Stimulated activated CD4-positive, alpha-beta T cell treated with anti-CD3 and anti-CD28 coated beads, Interleukin-15, amount 100 ng/mL, for 24 hours (primary cell): ENCODE measurements at regions not wholly inside any gene's neighbourhood (a gene's known extent, or its start where the extent isn't known, plus 50 kb on each side); places are given as distances from the start of the nearest gene placed in this dataset.
"Not testable (repeated sequence)": the region's sequence is repeated elsewhere in the genome, so short reads cannot be mapped to it uniquely, and the experiment has no call there.

ENCODE experiments used
- DNase-seq: peaks from one replicate; pipeline ENCODE4 v3.0.0-alpha.2; 2020

DNA sequence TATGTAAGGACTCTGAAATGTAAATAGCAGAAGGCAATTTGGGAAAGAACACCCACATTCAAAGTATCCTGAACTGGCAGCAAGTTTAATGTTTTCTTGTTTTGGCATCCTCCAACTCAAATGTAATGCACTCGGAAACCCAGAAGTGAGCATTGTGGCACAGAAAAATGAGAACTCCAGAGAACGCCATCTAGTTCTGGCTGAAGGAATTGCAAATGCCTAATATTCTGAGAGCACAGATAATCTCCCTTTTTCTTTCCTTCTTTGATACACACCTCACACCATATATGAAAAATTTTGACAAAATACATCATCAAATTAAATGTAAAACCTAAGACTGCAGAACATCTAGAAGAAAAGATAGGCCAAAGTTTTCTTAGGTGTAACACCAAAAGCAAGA lies 52.1 kb downstream of the PWWP3B start:
- DNase-seq, result no peak

DNA sequence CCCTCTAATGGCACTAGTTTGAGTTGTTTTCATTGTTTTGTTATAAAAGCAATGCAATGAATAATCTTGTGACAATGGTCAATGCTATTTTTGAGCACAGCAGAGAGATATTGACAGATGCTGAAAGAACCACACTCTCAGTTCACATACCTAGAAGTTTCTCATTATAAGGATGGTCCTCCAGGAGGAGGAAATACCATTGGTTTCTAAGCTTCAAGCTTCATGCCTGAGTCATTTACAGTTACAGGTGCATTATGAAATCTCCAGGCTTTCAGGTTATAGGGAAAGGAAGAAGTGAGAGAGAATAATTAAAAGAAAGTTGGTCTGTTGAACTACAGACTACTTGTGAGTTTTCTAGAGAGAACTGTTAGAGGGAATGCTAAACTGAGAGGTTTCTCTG lies 75.3 kb downstream of the PWWP3B start:
- DNase-seq, result no peak

DNA sequence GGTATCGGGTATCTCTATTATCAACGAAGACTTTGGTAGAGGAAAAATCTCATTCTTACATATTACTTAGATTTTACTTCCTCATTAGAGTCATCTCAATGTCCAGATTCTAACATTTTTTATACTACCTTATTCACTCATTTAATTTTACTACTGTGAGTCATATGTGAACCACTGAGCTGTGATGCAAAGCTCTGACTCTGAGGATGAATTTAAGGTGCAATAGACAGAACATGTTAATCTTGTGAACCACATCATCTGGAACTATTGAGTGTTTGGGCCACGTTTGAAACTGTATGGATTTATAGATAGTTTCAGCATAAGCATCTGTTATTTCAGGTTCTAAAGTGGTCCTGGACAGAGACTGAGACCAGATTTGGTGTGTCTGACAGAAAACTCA lies 78.4 kb downstream of the PWWP3B start:
- no peak for DNase-seq

DNA sequence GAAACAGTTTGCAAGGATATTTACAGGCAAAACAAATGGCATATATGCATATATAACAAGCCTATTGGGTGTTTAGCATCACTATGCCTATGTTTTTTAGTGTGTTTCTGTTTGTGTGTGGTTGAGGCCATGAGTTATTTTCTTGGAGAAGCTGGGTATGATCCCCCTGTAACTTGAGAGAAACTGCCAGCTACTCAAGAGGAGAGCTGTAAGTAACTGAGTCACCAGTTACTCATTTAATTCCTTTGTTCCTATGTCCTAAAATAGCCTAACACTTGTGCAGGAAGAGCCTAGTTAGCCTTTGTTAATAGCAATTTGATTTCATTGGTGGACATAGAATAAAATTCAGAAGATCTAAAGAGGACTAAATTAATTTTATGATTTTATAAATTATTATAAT lies 79.1 kb downstream of the PWWP3B start:
- no peak for DNase-seq

DNA sequence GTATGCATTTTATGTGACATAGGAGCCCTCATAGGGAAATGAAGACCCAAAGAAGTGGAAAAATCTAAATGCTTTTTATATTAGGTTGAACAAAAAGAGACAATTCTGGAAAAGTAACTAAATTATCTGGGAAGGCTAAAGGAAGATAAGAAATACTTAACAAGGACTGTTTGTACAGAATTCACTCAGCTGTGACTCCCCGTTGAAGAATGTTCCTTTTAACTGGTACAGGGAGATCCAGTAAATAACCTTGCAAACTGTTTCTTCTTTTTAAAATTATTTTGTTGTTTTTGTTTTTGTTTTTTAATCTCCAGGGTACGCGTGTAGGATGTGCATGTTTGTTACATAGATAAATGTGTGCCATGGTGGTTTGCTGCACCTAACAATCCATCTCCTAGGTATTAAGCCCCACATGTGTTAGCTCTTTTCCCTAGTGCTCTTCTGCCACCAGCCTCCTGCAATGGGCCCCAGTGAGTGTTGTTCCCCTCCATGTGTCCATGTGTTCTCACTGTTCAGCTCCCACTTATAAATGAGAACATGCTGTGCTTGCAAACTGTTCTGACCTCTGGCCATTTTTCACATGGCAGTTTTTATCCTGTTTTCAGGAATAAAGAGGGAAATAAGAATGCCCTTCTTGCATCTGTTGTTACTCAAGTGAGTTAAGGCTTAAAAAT lies 81.7 kb downstream of the PWWP3B start:
- no peak for DNase-seq

DNA sequence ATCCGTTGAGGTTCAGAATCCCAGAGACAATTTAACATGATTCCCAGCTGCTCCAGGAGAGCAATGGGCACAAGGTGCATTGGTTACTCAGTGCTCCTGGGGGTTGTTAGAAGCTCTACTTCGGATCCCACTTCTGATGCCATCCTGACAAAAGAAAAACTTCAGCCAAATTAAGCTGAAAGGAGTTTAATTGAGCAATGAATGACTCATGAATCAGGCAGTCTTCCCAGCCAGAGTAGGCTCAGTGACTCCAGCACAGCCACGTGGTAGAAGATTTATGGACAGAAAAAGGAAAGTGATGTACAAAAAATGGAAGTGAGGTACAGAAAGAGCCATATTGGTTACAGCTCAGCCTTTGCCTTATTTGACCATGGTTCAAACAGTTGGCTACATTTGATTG lies 95.7 kb downstream of the PWWP3B start:
- DNase-seq, result no peak

DNA sequence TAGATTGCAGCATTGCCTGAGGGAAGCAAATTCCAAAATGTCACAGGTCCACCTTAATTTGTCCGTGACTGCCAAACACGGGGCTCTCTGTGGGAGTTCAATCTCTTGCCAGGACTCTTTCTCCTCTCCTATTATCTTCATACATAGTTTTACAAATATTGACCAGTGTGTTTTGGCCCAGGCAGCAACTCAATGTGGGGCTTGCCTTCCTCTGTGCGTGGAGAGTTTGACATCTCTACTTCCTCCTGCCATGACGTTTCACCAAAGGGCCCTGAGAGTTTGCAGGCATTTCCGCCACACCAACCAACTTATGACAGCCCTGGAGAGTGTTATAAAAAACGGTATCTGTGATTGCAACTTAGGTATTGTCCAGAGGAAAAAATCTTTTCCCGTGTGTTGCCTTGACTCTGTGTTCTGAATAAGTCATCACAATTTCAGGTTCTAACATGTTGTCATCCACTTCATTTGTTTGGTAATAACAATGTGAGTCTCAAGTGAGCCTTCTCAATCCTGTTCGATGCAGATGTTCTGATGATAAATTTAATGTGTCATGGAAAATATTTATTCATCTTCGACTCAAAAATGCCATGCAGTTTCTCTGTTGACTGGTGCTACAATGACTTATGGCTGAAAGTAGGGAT lies 106.0 kb downstream of the PWWP3B start:
- DNase-seq, result not testable (repeated sequence)

DNA sequence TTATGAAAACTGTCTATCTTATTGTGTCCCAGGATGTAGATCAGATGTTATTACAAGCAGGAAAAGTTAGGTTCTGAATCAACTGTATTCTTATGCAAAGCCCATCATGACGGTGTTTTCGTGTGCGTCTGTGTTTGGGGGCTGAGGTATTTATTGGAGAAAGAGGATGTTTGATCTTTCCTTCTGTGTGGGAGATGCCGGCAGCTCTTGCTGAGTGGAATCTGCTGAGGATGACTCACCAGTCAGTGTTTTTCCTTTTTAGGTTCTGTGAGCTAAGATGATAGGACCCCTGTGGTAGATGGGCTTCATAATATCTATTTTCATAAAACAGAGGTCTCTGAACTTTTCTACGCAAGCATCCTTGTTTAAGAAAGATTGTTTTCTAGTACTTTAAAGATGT lies 107.1 kb downstream of the PWWP3B start:
- DNase-seq, result not testable (repeated sequence)

DNA sequence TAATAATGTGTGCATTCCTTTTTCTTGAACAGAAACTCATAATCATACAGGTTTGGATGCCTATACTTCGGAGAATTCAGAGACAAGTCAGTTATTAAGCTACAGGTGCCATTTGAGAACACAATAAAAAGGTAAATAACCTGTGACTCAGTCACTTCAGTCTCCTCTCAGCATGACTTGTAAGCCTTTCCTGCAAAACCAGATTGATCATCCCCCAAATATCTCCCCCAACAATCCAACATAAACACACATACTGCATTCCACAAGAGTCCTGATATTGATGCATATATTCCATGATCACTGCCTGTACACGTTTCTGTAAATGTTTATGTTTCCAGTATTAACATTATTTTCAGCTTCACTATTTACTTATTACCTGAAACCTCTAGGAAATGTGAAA lies 110.8 kb downstream of the PWWP3B start:
- no peak for DNase-seq

DNA sequence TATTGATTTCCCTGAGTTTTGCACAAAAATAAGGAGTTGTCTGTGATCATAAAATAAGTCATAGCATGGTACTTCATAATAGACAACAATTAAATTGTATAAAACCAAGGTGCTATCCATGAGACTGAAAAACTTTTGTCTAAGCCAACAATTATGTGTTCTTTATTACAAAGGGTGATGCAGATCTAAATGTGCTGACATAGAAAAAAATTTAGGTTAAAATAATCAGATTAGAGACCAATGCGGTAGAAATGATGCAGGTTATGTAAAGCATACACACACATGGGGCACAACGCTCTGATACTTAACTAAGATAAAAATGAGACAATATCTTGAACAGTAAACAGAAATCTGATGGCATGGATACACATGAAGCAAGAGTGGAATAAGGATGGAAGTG lies 113.3 kb downstream of the PWWP3B start:
- DNase-seq, result no peak

DNA sequence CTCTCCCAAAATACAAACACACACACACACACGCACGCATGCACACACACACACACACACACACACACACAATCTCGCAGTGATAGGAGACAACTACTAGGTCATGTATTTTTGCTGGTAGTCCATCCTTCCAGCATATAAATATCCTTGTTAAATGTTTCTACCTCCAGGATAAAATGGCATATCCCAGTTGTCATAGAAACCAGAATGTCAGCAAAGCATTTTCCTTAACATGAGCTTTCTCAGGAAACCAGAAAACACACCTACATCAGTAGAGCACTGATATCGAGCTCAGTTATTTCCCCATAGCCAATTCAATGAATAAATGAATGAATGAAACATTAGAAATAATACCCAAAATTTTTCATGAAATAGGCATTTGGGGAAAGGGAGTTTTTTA lies 115.7 kb downstream of the PWWP3B start:
- DNase-seq, result no peak

DNA sequence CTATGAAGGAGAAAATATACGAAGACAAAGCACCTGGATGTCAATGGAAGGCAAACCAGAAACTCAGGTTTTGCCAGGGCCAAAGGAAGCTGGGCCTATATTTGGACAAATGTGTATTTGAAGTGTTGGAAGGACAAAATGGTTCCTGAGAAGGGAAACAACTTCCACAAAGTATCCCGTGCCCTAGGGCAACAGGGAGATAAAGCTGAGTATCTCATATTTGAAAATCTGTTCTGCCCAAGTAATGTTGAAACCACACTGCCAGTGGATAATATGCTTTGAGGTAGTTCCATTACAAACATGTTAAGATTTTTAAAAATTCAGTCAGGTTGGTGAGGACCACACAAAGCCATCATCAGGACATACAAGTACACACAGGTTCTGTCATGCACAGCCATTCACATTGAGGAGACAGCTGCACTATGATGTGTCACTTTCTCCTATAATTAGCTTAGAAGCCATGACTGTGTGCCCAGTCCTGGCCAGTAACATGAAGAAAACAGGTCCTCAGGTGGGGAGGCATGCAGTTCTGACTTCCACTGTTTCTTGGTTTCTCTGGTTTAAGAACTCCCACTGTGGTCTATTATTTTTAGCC lies 116.4 kb downstream of the PWWP3B start:
- DNase-seq, result no peak

DNA sequence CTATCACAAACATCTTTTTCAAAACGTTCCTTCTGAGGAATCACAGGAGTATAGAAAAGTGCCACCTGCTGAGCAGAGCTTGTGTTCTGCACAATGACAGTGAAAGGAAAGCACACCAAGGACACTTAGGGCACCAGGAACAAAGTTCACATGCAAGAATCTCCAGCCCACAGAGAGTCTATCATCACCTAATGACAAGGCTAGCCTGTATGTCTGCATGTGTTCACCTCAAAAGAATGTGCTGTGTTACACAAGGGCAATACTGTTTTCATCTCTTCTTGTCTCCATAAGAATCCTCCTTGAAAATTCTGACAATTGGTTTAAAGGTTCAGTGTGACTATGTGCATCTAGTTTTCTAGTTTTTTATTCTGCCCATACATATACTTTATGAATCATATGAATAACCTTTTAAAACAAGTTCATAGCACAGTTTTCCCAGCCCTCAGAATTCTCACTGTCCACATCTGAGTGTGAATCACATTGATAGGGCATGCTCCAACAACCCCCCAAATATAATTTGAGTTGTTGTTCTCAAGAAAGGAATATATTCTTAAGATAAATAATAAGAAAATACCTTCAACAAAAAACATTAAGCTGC lies 118.0 kb downstream of the PWWP3B start:
- no peak for DNase-seq

DNA sequence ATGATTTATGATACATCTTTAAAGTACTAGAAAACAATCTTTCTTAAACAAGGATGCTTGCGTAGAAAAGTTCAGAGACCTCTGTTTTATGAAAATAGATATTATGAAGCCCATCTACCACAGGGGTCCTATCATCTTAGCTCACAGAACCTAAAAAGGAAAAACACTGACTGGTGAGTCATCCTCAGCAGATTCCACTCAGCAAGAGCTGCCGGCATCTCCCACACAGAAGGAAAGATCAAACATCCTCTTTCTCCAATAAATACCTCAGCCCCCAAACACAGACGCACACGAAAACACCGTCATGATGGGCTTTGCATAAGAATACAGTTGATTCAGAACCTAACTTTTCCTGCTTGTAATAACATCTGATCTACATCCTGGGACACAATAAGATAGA lies 122.7 kb downstream of the PWWP3B start:
- DNase-seq, result not testable (repeated sequence)

DNA sequence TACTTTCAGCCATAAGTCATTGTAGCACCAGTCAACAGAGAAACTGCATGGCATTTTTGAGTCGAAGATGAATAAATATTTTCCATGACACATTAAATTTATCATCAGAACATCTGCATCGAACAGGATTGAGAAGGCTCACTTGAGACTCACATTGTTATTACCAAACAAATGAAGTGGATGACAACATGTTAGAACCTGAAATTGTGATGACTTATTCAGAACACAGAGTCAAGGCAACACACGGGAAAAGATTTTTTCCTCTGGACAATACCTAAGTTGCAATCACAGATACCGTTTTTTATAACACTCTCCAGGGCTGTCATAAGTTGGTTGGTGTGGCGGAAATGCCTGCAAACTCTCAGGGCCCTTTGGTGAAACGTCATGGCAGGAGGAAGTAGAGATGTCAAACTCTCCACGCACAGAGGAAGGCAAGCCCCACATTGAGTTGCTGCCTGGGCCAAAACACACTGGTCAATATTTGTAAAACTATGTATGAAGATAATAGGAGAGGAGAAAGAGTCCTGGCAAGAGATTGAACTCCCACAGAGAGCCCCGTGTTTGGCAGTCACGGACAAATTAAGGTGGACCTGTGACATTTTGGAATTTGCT lies 123.8 kb downstream of the PWWP3B start:
- not testable (repeated sequence) for DNase-seq

DNA sequence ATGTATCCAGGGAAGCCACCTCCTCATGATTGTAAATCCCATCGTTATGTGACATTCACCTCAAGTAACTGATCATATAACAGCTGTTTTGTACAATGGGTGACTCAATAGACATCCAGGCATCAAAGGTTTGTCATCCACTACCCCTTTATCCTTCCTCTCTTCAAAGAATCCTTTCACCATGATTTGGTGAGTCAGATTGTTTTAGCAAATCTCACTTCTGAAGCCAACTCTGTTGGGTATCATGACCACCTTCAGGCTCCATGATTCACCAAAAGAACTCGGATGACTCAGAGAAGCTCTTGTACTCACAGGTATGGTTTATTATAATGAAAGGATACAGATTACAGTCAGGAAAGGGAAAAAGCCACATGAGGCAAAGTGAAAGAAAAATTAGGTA lies 132.1 kb downstream of the PWWP3B start:
- DNase-seq, result no peak

DNA sequence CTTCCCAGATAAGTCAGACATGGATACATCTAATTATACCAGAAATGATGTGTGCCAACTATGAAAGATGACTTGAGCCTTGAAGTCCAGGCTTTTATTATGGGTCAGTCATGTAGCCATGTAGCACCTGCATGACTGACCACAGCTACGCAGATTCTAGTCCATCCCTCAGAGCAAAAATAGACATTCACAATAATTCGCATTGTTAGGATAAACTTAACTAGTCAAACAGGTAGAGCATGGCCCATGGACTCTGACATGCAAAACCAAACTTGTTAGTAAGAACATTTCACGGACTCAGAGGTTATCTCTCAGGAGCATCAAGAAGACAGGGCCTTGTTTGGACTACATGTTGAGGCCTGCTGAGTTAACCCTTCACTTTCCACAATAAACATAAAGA lies 132.6 kb downstream of the PWWP3B start:
- DNase-seq, result no peak

DNA sequence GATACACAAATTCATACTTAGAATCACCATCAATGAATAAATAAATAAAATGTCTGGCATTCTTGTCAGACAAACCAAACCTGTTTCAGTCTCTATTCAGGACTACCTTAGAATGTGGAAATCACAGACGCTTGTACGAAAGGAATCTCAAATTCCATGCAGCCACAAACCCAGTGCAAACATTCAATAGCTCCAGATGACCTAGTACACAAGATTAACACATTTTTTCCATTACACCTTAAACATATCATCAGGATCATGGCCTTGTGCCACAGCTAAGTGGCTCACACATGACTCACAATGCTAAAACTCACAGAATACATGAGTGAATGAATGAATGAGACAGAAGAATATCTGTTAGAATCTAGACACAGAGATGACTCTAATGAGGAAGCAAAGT lies 134.2 kb downstream of the PWWP3B start:
- DNase-seq, result no peak

DNA sequence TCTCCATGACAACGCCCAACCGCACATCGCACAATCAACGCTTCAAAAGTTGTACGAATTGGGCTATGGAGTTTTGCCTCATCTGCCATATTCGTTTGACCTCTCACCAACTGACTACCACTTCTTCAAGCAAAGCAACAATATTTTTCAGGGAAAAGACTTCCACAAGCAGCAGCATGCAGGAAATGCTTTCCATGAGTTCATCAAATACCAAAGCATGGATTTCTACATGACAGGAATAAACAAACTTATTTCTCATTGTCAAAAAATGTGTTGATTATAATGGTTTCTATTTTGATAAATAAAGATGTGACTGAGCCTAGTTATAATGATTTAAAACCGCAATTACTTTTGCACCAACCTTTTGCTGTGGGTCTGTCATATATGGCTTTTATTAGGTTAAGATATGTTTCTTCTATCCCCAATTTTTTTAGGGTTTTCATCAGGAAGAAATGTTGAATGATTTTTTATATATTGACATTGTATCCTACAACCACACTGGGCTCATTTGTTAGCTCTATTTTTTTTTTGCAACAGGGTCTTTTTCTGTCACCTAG lies 138.4 kb downstream of the PWWP3B start:
- DNase-seq, result no peak

DNA sequence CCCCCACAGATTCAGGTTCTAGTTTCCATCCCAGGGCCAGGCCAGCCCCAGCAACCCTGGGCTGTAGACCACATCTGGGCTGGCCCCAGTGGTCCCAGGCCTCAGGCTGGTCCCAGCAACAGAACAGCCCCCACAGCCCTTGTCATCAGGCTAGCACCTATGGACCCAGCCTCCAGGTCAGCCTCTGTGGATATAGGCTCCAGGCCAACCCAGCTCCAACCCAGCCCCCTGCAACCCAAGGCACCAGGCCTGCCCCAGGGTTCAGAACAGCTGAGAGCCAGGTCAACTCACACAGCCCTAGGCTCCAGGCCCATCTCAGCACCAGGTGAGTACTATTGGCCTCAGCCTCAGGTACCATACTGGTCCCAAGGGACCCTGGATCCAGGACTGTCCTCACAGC lies 155.3 kb downstream of the PWWP3B start:
- no peak for DNase-seq

DNA sequence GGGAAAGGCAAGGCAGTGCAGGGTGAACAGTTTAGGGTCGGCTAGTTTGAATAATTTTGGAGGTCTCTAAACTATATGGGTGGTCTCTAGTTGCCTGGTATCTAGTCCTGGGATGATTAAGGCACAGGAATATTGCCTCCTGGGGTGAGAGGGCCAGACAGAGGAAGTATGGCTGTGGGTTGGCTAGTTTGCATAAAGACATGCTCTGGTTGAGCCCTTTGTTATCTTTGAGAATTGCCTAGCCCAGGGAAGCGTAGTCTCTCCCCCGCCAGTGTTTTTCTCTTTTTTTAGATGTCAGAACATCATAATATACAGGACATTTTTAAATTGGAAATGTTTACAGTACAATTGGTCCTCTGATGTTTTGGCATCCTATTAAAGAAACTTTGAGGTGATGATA lies 163.5 kb downstream of the PWWP3B start:
- no peak for DNase-seq

DNA sequence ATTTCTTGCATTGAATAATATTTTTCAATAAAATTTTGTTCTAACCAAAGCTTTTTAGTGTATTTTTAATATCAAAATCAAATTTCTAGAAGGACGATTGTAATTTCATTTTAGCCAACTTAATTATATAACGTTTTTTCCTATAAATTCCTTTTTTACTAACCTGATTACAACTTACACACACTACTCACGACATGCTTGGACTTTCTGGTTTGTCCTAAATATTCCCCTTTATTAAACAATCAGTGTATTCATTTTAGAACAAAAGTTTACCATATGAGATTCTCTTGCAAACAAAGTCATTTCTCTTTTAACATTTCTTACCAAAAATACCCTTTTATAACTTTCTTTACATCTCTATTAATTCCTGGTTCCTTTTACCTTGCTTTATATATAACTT lies 173.7 kb downstream of the PWWP3B start:
- no peak for DNase-seq

DNA sequence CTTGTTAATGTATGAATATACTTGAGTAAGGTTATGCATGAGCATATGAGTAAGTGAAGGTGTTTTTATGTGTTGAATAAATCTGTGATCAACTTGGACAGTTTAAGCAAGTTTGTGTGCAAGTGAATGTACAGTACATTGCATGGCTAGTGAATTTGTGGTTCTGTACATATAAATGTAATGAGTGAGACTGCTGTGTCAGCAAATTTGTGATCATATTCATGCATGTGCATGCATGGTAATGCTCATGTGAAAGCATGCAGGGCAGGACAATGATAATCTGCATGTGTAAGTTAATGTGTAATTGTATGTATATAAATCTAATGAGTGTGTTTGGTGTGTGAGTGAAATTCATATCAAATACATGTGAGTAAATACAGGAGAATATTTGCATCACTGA lies 188.5 kb downstream of the PWWP3B start:
- no peak for DNase-seq

DNA sequence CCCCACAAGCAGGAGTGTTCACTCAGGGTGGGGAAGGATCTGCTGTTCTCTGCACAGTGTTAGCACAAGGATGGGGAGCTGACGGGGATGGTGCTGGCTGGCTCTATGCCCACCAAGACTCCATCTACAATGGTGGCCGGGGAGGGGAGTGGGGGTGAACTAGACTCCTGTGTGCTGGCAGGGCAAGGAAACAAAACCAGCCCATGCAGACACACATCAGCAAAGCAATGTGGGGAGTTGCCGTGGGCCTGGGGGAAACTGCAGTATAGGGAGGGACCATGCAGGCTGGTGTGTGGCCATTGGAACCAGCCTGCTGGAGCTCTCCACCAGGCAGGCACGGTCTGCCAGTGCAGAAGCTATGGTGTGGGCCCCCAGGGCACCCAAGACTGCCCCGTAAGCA lies 195.1 kb downstream of the PWWP3B start:
- no peak for DNase-seq
